Esophagus (tissue), 2 donors: ENCODE measurements at regions not wholly inside any gene's neighbourhood (a gene's known extent, or its start where the extent isn't known, plus 50 kb on each side); places are given as distances from the start of the nearest gene placed in this dataset.

ENCODE experiments used
- H3K27ac ChIP-seq, 2 donors: one replicate each; pipeline ENCODE4 v1.5.1; 2013; ENCODE audit warnings: low read depth in 2 of 2, mild to moderate bottlenecking in 2 of 2, inconsistent platforms in 1 of 2, low read length in 1 of 2, moderate library complexity in 1 of 2
- H3K27me3 ChIP-seq, 2 donors: one replicate each; pipeline ENCODE4 v1.6.1; 2013; ENCODE audit warnings: low read length in 2 of 2, control low read depth in 1 of 2, mild to moderate bottlenecking in 1 of 2; ENCODE audit not compliant: insufficient read depth in 2 of 2, control insufficient read depth in 1 of 2
- H3K36me3 ChIP-seq, 2 donors: one replicate each; pipeline ENCODE4 v1.6.1; 2013; ENCODE audit warnings: low read length in 1 of 2; ENCODE audit not compliant: control insufficient read depth in 2 of 2, insufficient read depth in 2 of 2
- H3K4me1 ChIP-seq, 2 donors: one replicate each; pipeline ENCODE4 v1.6.1; 2013; ENCODE audit warnings: low read length in 1 of 2; ENCODE audit not compliant: control insufficient read depth in 2 of 2, insufficient read depth in 2 of 2
- H3K4me3 ChIP-seq, 2 donors: one replicate each; pipeline ENCODE4 v1.5.1; 2013; ENCODE audit warnings: low read length in 2 of 2, mild to moderate bottlenecking in 2 of 2, low read depth in 1 of 2, moderate library complexity in 1 of 2
- H3K9me3 ChIP-seq, 2 donors: one replicate each; pipeline ENCODE4 v1.6.1; 2013; ENCODE audit warnings: mild to moderate bottlenecking in 2 of 2, low read depth in 1 of 2, low read length in 1 of 2, moderate library complexity in 1 of 2; ENCODE audit not compliant: control insufficient read depth in 2 of 2, insufficient read depth in 1 of 2
- WGBS, 2 donors: extraction: QIAGEN DNeasy Blood & Tissue Kit; methylation state at CpG; one replicate each; pipeline ENCODE4 v1.1.7; 2013; 5-methylcytosine and 5-hydroxymethylcytosine counted together
- donor health status: healthy with polysubstance abuse.
- donor health status: Bipolar disorder and iron deficiency.

- no peak overlapping the region for H3K4me3 ChIP-seq
- H3K27me3 ChIP-seq: no peaks in the 10 kb centered on the region
- no peak overlapping the region for H3K27ac ChIP-seq
- H3K4me1 ChIP-seq: no peaks in the 10 kb centered on the region
- H3K36me3 ChIP-seq: no peaks in the 10 kb centered on the region
- 52 to 55% methylated on average over 26 of the region's 26 CpGs for WGBS, 2 donors
- H3K9me3 ChIP-seq: no peaks in the 10 kb centered on the region
These were observed 166.4 kb upstream of the SOX1 start for GRCh38 chr13:111900390-111901131.

- no peaks in the 10 kb centered on the region for H3K4me1 ChIP-seq
- H3K27me3 ChIP-seq: no peaks in the 10 kb centered on the region
- 79 to 84% methylated on average over 23 of the region's 23 CpGs for WGBS, 2 donors
- no peaks in the 10 kb centered on the region for H3K9me3 ChIP-seq
- H3K4me3 ChIP-seq: no peak overlapping the region
- no peaks in the 10 kb centered on the region for H3K36me3 ChIP-seq
- H3K27ac ChIP-seq: no peak overlapping the region
These were observed 165.6 kb upstream of the SOX1 start for GRCh38 chr13:111901267-111901915.

- H3K9me3 ChIP-seq: no peaks in the 10 kb centered on the region
- no peaks in the 10 kb centered on the region for H3K36me3 ChIP-seq
- H3K27me3 ChIP-seq: no peaks in the 10 kb centered on the region
- H3K27ac ChIP-seq: no peak overlapping the region
- H3K4me1 ChIP-seq: no peaks in the 10 kb centered on the region
- H3K4me3 ChIP-seq: no peak overlapping the region
- 80 to 87% methylated on average over 10 of the region's 10 CpGs for WGBS, 2 donors
These were observed 164.2 kb upstream of the SOX1 start for GRCh38 chr13:111902726-111903125.

DNA sequence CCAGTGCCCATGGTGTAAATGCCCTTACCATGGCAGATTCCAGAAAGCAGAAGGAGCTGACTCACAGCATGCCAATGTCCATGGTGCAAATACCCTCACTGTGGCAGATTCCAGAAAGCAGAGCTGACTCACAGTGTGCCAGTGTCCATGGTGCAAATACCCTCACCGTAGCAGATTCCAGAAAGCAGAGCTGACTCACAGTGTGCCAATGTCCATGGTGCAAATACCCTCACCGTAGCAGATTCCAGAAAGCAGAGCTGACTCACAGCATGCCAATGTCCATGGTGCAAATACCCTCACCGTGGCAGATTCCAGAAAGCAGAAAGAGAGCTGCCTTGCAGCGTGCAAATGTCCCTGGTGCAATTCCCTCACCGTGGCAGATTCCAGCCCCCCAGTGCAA lies 163.8 kb upstream of the SOX1 start:
- 79 to 81% methylated on average over 5 of the region's 5 CpGs for WGBS, 2 donors
- no peaks in the 10 kb centered on the region for H3K4me1 ChIP-seq
- H3K36me3 ChIP-seq: no peaks in the 10 kb centered on the region
- no peak overlapping the region for H3K4me3 ChIP-seq
- no peaks in the 10 kb centered on the region for H3K27me3 ChIP-seq
- no peaks in the 10 kb centered on the region for H3K9me3 ChIP-seq
- no peak overlapping the region for H3K27ac ChIP-seq

DNA sequence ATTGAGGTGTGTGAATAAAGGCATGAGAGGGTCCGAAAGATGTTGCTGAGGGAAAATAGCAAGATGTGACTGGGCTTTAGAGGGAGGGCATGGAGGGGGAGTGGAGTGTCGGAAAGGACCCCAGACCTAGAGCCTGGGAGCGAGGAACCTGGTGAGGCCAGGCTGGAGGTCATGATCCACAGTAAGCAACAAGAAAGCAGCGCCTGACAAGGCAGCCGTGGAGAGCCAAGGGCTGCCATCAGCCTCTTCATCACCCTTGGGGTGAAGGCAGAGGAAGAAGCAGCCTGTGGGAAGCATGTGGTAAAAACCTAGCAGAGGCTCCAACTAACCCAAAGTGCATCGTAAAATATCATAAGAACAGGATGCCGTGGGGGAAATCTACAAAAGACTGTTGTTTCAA lies 162.8 kb upstream of the SOX1 start:
- H3K4me3 ChIP-seq: no peak overlapping the region
- no peaks in the 10 kb centered on the region for H3K9me3 ChIP-seq
- no peaks in the 10 kb centered on the region for H3K36me3 ChIP-seq
- 84 to 88% methylated on average over 7 of the region's 7 CpGs for WGBS, 2 donors
- no peaks in the 10 kb centered on the region for H3K4me1 ChIP-seq
- no peak overlapping the region for H3K27ac ChIP-seq
- H3K27me3 ChIP-seq: no peaks in the 10 kb centered on the region

DNA sequence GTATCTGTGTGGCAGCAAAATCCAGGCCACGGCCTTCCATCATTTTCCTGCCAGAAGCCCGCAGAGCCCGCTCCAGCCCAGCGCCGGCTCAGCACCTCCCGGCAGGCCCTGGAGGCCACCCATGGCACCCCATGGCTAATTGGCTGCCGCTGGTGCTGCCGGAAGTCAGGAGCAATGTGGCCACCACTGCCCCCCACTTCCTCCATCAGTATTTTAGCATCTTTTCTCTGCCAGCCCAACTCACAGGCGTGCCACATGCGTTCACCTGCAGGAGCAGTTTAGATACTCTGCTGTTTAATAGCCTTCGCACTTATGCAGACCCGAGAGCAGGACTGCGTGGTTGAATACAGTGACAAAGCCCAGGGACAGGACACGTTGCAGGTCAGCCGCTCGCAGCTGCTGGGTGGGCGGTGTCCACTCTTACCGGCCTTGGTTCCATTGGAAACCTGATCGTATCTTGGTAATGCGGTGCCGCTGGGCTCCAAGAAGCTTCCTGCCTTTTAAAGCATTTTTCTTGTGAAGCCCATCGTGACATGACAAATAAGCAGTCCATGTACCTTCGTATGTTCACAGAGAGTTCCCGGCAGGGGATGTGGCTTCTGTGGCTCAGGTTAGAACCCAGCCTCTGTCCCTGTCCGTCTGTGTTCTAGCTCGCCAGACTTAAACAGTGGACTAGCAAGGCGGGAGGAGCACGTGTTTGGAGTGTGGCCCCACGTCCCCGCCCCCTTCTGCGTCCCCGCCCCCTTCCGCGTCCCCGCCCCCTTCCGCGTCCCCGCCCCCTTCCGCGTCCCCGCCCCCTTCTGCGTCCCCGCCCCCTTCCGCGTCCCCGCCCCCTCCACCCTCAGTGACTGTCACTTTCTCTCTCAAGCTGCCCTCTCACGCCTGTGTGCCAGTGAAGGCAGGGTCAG lies 162.0 kb upstream of the SOX1 start:
- Histone ChIP-seq H3K36me3 (no peaks in the 10 kb centered on the region), H3K27ac (no peak overlapping the region), H3K4me3 (no peak overlapping the region), H3K4me1 (no peaks in the 10 kb centered on the region), H3K9me3 (no peaks in the 10 kb centered on the region), H3K27me3 (no peaks in the 10 kb centered on the region)
- WGBS, 2 donors: 88 to 90% methylated on average over 47 of the region's 47 CpGs

- Histone ChIP-seq H3K27me3 (no peaks in the 10 kb centered on the region), H3K9me3 (no peaks in the 10 kb centered on the region), H3K36me3 (no peaks in the 10 kb centered on the region), H3K4me3 (no peak overlapping the region), H3K4me1 (no peaks in the 10 kb centered on the region), H3K27ac (no peak overlapping the region)
- 93 to 95% methylated on average over 8 of the region's 8 CpGs for WGBS, 2 donors
These were observed 161.4 kb upstream of the SOX1 start for GRCh38 chr13:111905609-111905945.

- 91 to 93% methylated on average over 8 of the region's 8 CpGs for WGBS, 2 donors
- H3K4me1 ChIP-seq: no peaks in the 10 kb centered on the region
- H3K27ac ChIP-seq: no peak overlapping the region
- no peak overlapping the region for H3K4me3 ChIP-seq
- H3K9me3 ChIP-seq: no peaks in the 10 kb centered on the region
- H3K27me3 ChIP-seq: no peaks in the 10 kb centered on the region
- H3K36me3 ChIP-seq: no peaks in the 10 kb centered on the region
These were observed 160.6 kb upstream of the SOX1 start for GRCh38 chr13:111906306-111906705.

GRCh38 chr13:111906816-111907215 lies 160.1 kb upstream of the SOX1 start:
- H3K9me3 ChIP-seq: no peaks in the 10 kb centered on the region
- WGBS, 2 donors: 86 to 87% methylated on average over 9 of the region's 9 CpGs
- no peaks in the 10 kb centered on the region for H3K27me3 ChIP-seq
- H3K4me3 ChIP-seq: no peak overlapping the region
- H3K27ac ChIP-seq: no peak overlapping the region
- H3K4me1 ChIP-seq: no peaks in the 10 kb centered on the region
- H3K36me3 ChIP-seq: no peaks in the 10 kb centered on the region
